ENCODE measurements at regions not wholly inside any gene's neighbourhood (a gene's known extent, or its start where the extent isn't known, plus 50 kb on each side); places are given as distances from the start of the nearest gene placed in this dataset.

DNA sequence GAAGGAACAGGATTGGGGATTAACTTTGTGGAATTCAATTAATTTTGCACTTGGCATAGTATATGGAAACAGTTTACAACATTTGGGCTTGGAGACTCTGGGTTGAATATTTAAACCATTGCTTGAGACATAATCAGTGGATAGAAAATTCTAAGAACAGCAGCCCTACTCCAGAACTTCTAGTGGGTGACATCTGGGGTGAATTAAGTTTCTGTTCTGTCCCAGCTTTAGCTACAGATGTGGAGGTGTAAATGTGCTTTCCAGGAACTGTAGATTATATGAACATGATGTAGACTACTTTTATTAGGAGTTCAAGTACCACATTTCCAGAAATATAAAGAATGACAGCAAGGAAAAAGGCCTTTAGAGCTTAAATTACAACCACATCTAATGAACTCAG lies 51.9 kb upstream of the SKAP2 start:
- no peak overlapping the region for H3K4me2 ChIP-seq (ENCODE audit: low read length)
- H2AFZ ChIP-seq (ENCODE audit: low read depth, low read length, poor library complexity, severe bottlenecking) = peak overlapping the region; percentile 67
- H4K20me1 ChIP-seq (ENCODE audit: insufficient read depth) = no peaks in the 10 kb centered on the region
- H3K9me2 ChIP-seq (ENCODE audit: insufficient read depth) = no peaks in the 10 kb centered on the region
- no peaks in the 10 kb centered on the region for H3K27me3 ChIP-seq (ENCODE audit: insufficient read depth, low read length)
- H3K36me3 ChIP-seq (ENCODE audit: control insufficient read depth in 1 of 2, insufficient read depth in 2 of 2, low read length in 2 of 2) = no peaks in the 10 kb centered on the region
- no peak for TF ChIP-seq FOSL1 (IDR thresholded peaks at IDR 0.05; ENCODE audit: low read depth)
- TF ChIP-seq YY1 (IDR thresholded peaks at IDR 0.05; ENCODE audit: extremely low read depth, insufficient replicate concordance, low read depth, low read length) = no peak
- TF ChIP-seq RAD21 (IDR thresholded peaks at IDR 0.05; ENCODE audit: low read depth) = no peak
- H3K9ac ChIP-seq (ENCODE audit: low read length) = no peak overlapping the region
- ChIA-PET CTCF (no interaction called here), RAD21 (ENCODE audit: low non-redundant PET in 1 of 2, low total read pairs in 2 of 2, uncharacterized antibody in 2 of 2, unreplicated experiment in 2 of 2) (no interaction called here), POLR2A (no interaction called here)
- no peak overlapping the region for H3K4me3 ChIP-seq (replicated peaks in 1 of 2; ENCODE audit: low read depth in 1 of 2, low read length in 2 of 2)
- DNase-seq (ENCODE audit: low read depth, low spot score) = no peak
- intact Hi-C loops (cut with micrococcal nuclease) = no loop called here
- H3K27ac ChIP-seq (ENCODE audit: low read depth, low read length) = no peak overlapping the region
- H3K79me2 ChIP-seq (ENCODE audit: insufficient read depth, low read length) = no peaks in the 10 kb centered on the region
- no peak for ATAC-seq
- H3K4me1 ChIP-seq (ENCODE audit: control insufficient read depth in 1 of 2, insufficient read depth in 2 of 2, low read length in 2 of 2) = peaks cover 0 to 10% of the 10 kb centered on the region in 2 experiments; a peak in 2 of 4 replicates
- no peaks in the 10 kb centered on the region for H3K9me3 ChIP-seq (ENCODE audit: control insufficient read depth in 1 of 2, insufficient read depth in 1 of 2, low read depth in 1 of 2, low read length in 2 of 2)
- BruUV-seq (replicated peaks) = no TSS peak

All from HCT116 (cell line).